Sigmoid colon (tissue), 4 donors: ENCODE measurements at regions not wholly inside any gene's neighbourhood (a gene's known extent, or its start where the extent isn't known, plus 50 kb on each side); places are given as distances from the start of the nearest gene placed in this dataset.

Source experiments
- CTCF ChIP-seq, 4 experiments: fragments of 450-650 bp in 3 of 4; fragments of 200-600 bp in 1 of 4; IDR thresholded peaks; one replicate each; pipeline ENCODE4 v1.5.1; 2016 to 2019; ENCODE audit warnings: antibody characterized with exemption in 4 of 4, mild to moderate bottlenecking in 3 of 4, moderate library complexity in 2 of 4
- EP300 ChIP-seq, 4 donors: sonication (generic); formaldehyde crosslinking; IDR thresholded peaks; one replicate each; pipeline ENCODE4 v1.6.1; 2017; ENCODE audit warnings: antibody characterized with exemption in 4 of 4
- POLR2AphosphoS5 ChIP-seq, 4 donors: sonication (generic); formaldehyde crosslinking; IDR thresholded peaks; one replicate each; pipeline ENCODE4 v1.6.1; 2017; ENCODE audit warnings: antibody characterized with exemption in 4 of 4

DNA sequence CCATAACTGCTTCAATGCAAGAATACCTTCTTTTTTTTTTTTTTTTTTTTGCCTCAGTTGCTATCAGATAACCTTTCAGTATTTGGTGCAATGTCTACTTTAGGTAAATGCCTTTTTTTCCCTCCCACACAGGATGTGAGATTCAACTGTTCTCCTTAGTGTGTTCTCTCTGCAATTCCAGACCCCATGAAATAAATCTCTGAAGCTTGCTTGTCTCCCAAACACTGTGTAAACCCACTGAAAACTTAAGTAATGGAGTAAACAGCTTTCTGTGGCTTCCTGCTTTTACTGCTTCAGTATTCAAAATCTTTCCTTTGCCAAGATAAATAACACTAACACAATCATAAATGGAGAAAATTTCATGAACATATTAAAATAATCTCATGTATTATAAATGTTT is 55.8 kb upstream of the CLEC14A start:
- TF ChIP-seq POLR2AphosphoS5 (IDR thresholded peaks at IDR 0.05) (no peak), CTCF (IDR thresholded peaks at IDR 0.05) (no peak), EP300 (IDR thresholded peaks at IDR 0.05) (no peak)
